H1 (cell line): ENCODE measurements at regions not wholly inside any gene's neighbourhood (a gene's known extent, or its start where the extent isn't known, plus 50 kb on each side); places are given as distances from the start of the nearest gene placed in this dataset.
A peak's percentile ranks its signal among the peaks of the same experiment; 100 is the strongest.

Experiments used
- CTCF ChIA-PET: fragments of 300-600 bp; sonication (Branson Sonifier 250); formaldehyde crosslinking; loops from one replicate; lab custom pipeline; 2021; ENCODE audit not compliant: partially characterized antibody; lab: Charles Lee
- POLR2A ChIA-PET: fragments of 300-600 bp; sonication (Branson Sonifier 250); formaldehyde crosslinking; loops from one replicate; lab custom pipeline; 2021; ENCODE audit warnings: inconsistent platforms; ENCODE audit not compliant: partially characterized antibody; lab: Charles Lee
- DNase-seq, 2 experiments: peaks; one replicate each; pipeline versions ENCODE4 v3.0.0 to v3.0.0-alpha.2; 2010 to 2022; ENCODE audit warnings: low spot score in 2 of 2, low read depth in 1 of 2, mixed read lengths in 1 of 2
- FAIRE-seq: peaks from 2 replicates; lab custom pipeline; 2011; peaks lifted over from hg19 to GRCh38; lab: Jason Lieb, UNC
- H2AFZ ChIP-seq: 2 replicates; pipeline ENCODE4 v1.8.1; 2012; ENCODE audit warnings: low read length, inconsistent platforms
- H2AK5ac ChIP-seq: 2 replicates; pipeline ENCODE4 v1.6.1; 2013; ENCODE audit warnings: low read depth, low read length
- H2BK120ac ChIP-seq: replicated peaks from 2 replicates; pipeline ENCODE3; 2013; ENCODE audit warnings: low read depth, low read length, inconsistent platforms
- H2BK12ac ChIP-seq: 2 replicates; pipeline ENCODE4 v1.6.1; 2013; ENCODE audit warnings: low read depth, low read length
- H2BK15ac ChIP-seq: 2 replicates; pipeline ENCODE4 v1.6.1; 2013; ENCODE audit warnings: low read length
- H2BK20ac ChIP-seq: 2 replicates; pipeline ENCODE4 v1.6.1; 2013; ENCODE audit warnings: low read length
- H2BK5ac ChIP-seq: 2 replicates; pipeline ENCODE4 v1.6.1; 2013; ENCODE audit warnings: low read depth, low read length
- H3K14ac ChIP-seq: 2 replicates; pipeline ENCODE4 v1.6.1; 2013; ENCODE audit warnings: inconsistent platforms; ENCODE audit not compliant: insufficient read length
- H3K18ac ChIP-seq: 2 replicates; pipeline ENCODE4 v1.6.1; 2013; ENCODE audit warnings: low read length; ENCODE audit errors: extremely low read depth
- H3K23ac ChIP-seq: 2 replicates; pipeline ENCODE4 v1.6.1; 2013; ENCODE audit warnings: inconsistent platforms; ENCODE audit not compliant: insufficient read length
- H3K23me2 ChIP-seq: 2 replicates; pipeline ENCODE4 v1.6.1; 2013; ENCODE audit warnings: low read depth, low read length
- H3K27ac ChIP-seq: 2 replicates; pipeline ENCODE4 v1.6.1; 2011; ENCODE audit warnings: low read depth, low read length, inconsistent platforms
- H3K27me3 ChIP-seq, 4 experiments: replicated peaks in 1 of 4; 1 replicate in 1 of 4; 2 replicates in 3 of 4; pipeline versions ENCODE4 v1.6.1 to v1.8.1; 2011 to 2013; ENCODE audit warnings: low read length in 3 of 4, mild to moderate bottlenecking in 3 of 4, inconsistent platforms in 2 of 4, mixed read lengths in 2 of 4, moderate library complexity in 1 of 4; ENCODE audit not compliant: control insufficient read depth in 3 of 4, insufficient read depth in 3 of 4; ENCODE audit errors: extremely low read depth in 1 of 4
- H3K36me3 ChIP-seq, 4 experiments: 2 replicates each; pipeline versions ENCODE4 v1.6.1 to v1.8.1; 2011 to 2013; ENCODE audit warnings: mild to moderate bottlenecking in 4 of 4, low read length in 3 of 4, moderate library complexity in 2 of 4, control low read depth in 1 of 4, inconsistent platforms in 1 of 4; ENCODE audit not compliant: insufficient read depth in 4 of 4, control insufficient read depth in 2 of 4
- H3K4ac ChIP-seq: replicated peaks from 2 replicates; pipeline ENCODE3; 2013; ENCODE audit warnings: low read length, low read depth, mixed read lengths, inconsistent platforms; ENCODE audit not compliant: insufficient read length
- H3K4me1 ChIP-seq, 4 experiments: replicated peaks in 1 of 4; 1 replicate in 1 of 4; 2 replicates in 3 of 4; pipeline versions ENCODE4 v1.6.1 to v1.8.1; 2011 to 2013; ENCODE audit warnings: low read length in 3 of 4, inconsistent platforms in 2 of 4, mixed read lengths in 1 of 4; ENCODE audit not compliant: insufficient read depth in 4 of 4, control insufficient read depth in 3 of 4
- H3K4me2 ChIP-seq, 2 experiments: 2 replicates each; pipeline versions ENCODE4 v1.6.1 to v1.8.1; 2011 to 2013; ENCODE audit warnings: low read depth in 2 of 2, low read length in 2 of 2, control low read depth in 1 of 2, inconsistent platforms in 1 of 2, mild to moderate bottlenecking in 1 of 2; ENCODE audit not compliant: insufficient read depth in 1 of 2
- H3K4me3 ChIP-seq, 4 experiments: fragments of 200-600, 300-600 bp in 1 of 4; sonication (generic), shearing (Covaris generic), sonication (Bioruptor Twin) in 1 of 4; 2 replicates each; pipeline versions ENCODE4 v1.5.1 to v1.8.1; 2011 to 2016; ENCODE audit warnings: low read length in 4 of 4, low read depth in 3 of 4, control low read depth in 2 of 4, inconsistent platforms in 2 of 4, mild to moderate bottlenecking in 2 of 4, mixed read lengths in 1 of 4, moderate library complexity in 1 of 4; ENCODE audit not compliant: insufficient read depth in 2 of 4; ENCODE audit errors: extremely low read depth in 1 of 4
- H3K56ac ChIP-seq: replicated peaks from 2 replicates; pipeline ENCODE3; 2013; ENCODE audit warnings: low read depth, mild to moderate bottlenecking, mixed read lengths, low read length, inconsistent platforms; ENCODE audit not compliant: insufficient read length
- H3K79me1 ChIP-seq: 2 replicates; pipeline ENCODE4 v1.6.1; 2013; ENCODE audit warnings: low read depth, low read length, control low read depth
- H3K79me2 ChIP-seq, 2 experiments: 2 replicates each; pipeline versions ENCODE4 v1.6.1 to v1.8.1; 2012 to 2013; ENCODE audit warnings: low read length in 2 of 2, mild to moderate bottlenecking in 2 of 2, inconsistent platforms in 1 of 2; ENCODE audit not compliant: insufficient read depth in 2 of 2, control insufficient read depth in 1 of 2
- H3K9ac ChIP-seq, 4 experiments: replicated peaks in 1 of 4; 1 replicate in 1 of 4; 2 replicates in 3 of 4; pipeline versions ENCODE4 v1.6.1 to v1.8.1; 2011 to 2013; ENCODE audit warnings: low read depth in 3 of 4, low read length in 3 of 4, control low read depth in 2 of 4, mild to moderate bottlenecking in 2 of 4, moderate library complexity in 2 of 4, inconsistent platforms in 1 of 4; ENCODE audit errors: extremely low read depth in 1 of 4
- H3K9me3 ChIP-seq, 2 experiments: 2 replicates each; pipeline versions ENCODE4 v1.6.1 to v1.8.1; 2012 to 2013; ENCODE audit warnings: mild to moderate bottlenecking in 2 of 2, moderate library complexity in 2 of 2, control low read depth in 1 of 2, inconsistent platforms in 1 of 2, low read depth in 1 of 2, low read length in 1 of 2, mixed read lengths in 1 of 2; ENCODE audit not compliant: insufficient read depth in 2 of 2
- H4K20me1 ChIP-seq, 2 experiments: replicated peaks in 1 of 2; 2 replicates each; pipeline versions ENCODE3 to v1.8.1; 2011 to 2013; ENCODE audit warnings: inconsistent platforms in 2 of 2, low read length in 2 of 2, mild to moderate bottlenecking in 1 of 2; ENCODE audit not compliant: insufficient read depth in 2 of 2, control insufficient read depth in 1 of 2
- H4K5ac ChIP-seq: 2 replicates; pipeline ENCODE4 v1.6.1; 2013; ENCODE audit warnings: low read length, low read depth, mixed read lengths, inconsistent platforms; ENCODE audit not compliant: insufficient read length
- H4K8ac ChIP-seq: 2 replicates; pipeline ENCODE4 v1.8.0; 2013; ENCODE audit warnings: mild to moderate bottlenecking, moderate library complexity, low read length, inconsistent platforms; ENCODE audit not compliant: insufficient read depth; ENCODE audit errors: extremely low read depth
- H4K91ac ChIP-seq: replicated peaks from 2 replicates; pipeline ENCODE3; 2013; ENCODE audit warnings: low read length, mixed read lengths, inconsistent platforms; ENCODE audit not compliant: insufficient read length
- JUN ChIP-seq: IDR thresholded peaks from 2 replicates; pipeline ENCODE4 v1.6.1; 2011; ENCODE audit warnings: low read depth, mild to moderate bottlenecking, improper control_type of control experiment, low read length
- JUND ChIP-seq: IDR thresholded peaks from 2 replicates; pipeline ENCODE4 v1.6.1; 2011; ENCODE audit warnings: mild to moderate bottlenecking, improper control_type of control experiment, low read length
- NANOG ChIP-seq: IDR thresholded peaks from 2 replicates; pipeline ENCODE4 v1.6.1; 2011; ENCODE audit warnings: low read length, low read depth, mild to moderate bottlenecking, inconsistent platforms; ENCODE audit not compliant: insufficient read depth, poor library complexity, severe bottlenecking
- NRF1 ChIP-seq: IDR thresholded peaks from 2 replicates; pipeline ENCODE4 v1.6.1; 2011; ENCODE audit warnings: mild to moderate bottlenecking, low read depth, low read length, improper control_type of control experiment
- PHF8 ChIP-seq: fragments of 200-600 bp; sonication (generic); conservative IDR thresholded peaks from 2 replicates; pipeline ENCODE4 v1.7.1; 2012; ENCODE audit warnings: low read depth, mild to moderate bottlenecking, inconsistent platforms, low read length, moderate library complexity
- POLR2AphosphoS5 ChIP-seq: IDR thresholded peaks from 2 replicates; pipeline ENCODE4 v1.6.1; 2011; ENCODE audit warnings: low read depth, low read length
- RAD21 ChIP-seq, 2 experiments: IDR thresholded peaks in 1 of 2; conservative IDR thresholded peaks in 1 of 2; 2 replicates each; pipeline ENCODE4 v1.6.1; 2011; ENCODE audit warnings: low read depth in 2 of 2, low read length in 2 of 2, improper control_type of control experiment in 1 of 2, inconsistent platforms in 1 of 2, mild to moderate bottlenecking in 1 of 2, moderate library complexity in 1 of 2
- SP1 ChIP-seq: IDR thresholded peaks from 2 replicates; pipeline ENCODE4 v1.6.1; 2011; ENCODE audit warnings: low read depth, low read length
- TAF7 ChIP-seq: optimal IDR thresholded peaks from 2 replicates; pipeline ENCODE3; 2011; ENCODE audit warnings: low read depth, mild to moderate bottlenecking, inconsistent platforms, low read length, moderate library complexity, borderline replicate concordance
- TCF12 ChIP-seq: IDR thresholded peaks from 2 replicates; pipeline ENCODE4 v1.6.1; 2011; ENCODE audit warnings: low read depth, mild to moderate bottlenecking, low read length
- WGBS, 2 experiments: shearing (Covaris generic) in 1 of 2; methylation state at CpG; one replicate each; pipeline versions ENCODE4 v1.1.6 to v1.1.7; 2013 to 2015; ENCODE audit warnings: low lambda C conversion rate in 2 of 2, mixed read lengths in 2 of 2, inconsistent platforms in 1 of 2, low coverage in 1 of 2, missing lambda C conversion rate in 1 of 2; ENCODE audit not compliant: insufficient replicate concordance in 2 of 2, insufficient coverage in 1 of 2, insufficient read length in 1 of 2; ENCODE audit errors: extremely low coverage in 1 of 2, missing lambda C conversion rate in 1 of 2; 5-methylcytosine and 5-hydroxymethylcytosine counted together

DNA sequence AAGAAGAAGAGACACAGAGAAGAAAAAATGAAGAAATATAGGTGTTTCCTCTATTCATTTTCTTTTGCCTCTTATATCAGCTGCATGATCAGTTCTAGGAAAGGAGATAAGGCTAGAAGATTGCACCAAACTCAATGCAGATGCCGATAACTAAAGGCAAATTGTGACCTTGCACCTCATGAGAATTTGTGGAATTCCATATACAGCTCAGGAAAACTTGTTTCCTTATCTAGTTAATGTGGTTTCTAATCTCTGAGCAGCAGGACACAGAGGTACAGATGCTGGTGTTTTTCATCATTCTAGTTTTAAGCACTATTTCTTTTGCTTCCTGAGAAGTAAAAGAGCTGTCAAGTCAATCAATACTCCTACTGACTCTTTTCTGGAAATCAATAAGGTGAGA is 104.6 kb upstream of the NWD2 start:
- FAIRE-seq = no peak
- DNase-seq = no peak
- H3K79me1 ChIP-seq = no peaks in the 10 kb centered on the region
- H3K79me2 ChIP-seq = no peaks in the 10 kb centered on the region
- no peak overlapping the region for H2BK15ac ChIP-seq
- CTCF ChIA-PET = interaction anchor here (1.0 to 1.4 kb wide), 3 partner anchors 17 to 243 kb away, joined by 3 to 4 read pairs (median 3); no protein-coding TSS in a partner anchor
- no peak overlapping the region for H3K18ac ChIP-seq
- H2BK120ac ChIP-seq = no peak overlapping the region
- no peak overlapping the region for H3K27ac ChIP-seq
- no peak overlapping the region for H3K4me2 ChIP-seq
- no peak overlapping the region for H4K5ac ChIP-seq
- no peak overlapping the region for H4K8ac ChIP-seq
- 88% methylated on average over 1 of the region's 1 CpG; no CpG with 5 or more reads in 1 of the 2 experiments for WGBS, 2 experiments
- H3K56ac ChIP-seq = no peak overlapping the region
- H4K91ac ChIP-seq = no peak overlapping the region
- H3K4me1 ChIP-seq = no peaks in the 10 kb centered on the region
- no peaks in the 10 kb centered on the region for H3K9me3 ChIP-seq
- H2AFZ ChIP-seq = peak overlapping the region; percentile 62; the same call in 1 of the 2 replicates
- no peak overlapping the region for H2AK5ac ChIP-seq
- POLR2A ChIA-PET = no interaction called here
- no peak overlapping the region for H3K4ac ChIP-seq
- H3K23me2 ChIP-seq = no peaks in the 10 kb centered on the region
- no peak overlapping the region for H2BK20ac ChIP-seq
- no peak overlapping the region for H3K9ac ChIP-seq
- H2BK12ac ChIP-seq = no peak overlapping the region
- no peaks in the 10 kb centered on the region for H4K20me1 ChIP-seq
- H2BK5ac ChIP-seq = no peak overlapping the region
- H3K4me3 ChIP-seq = no peak overlapping the region
- H3K27me3 ChIP-seq = no peaks in the 10 kb centered on the region
- no peak for TF ChIP-seq SP1
- no peak for TF ChIP-seq NANOG
- no peak for TF ChIP-seq TAF7
- no peak for TF ChIP-seq PHF8
- no peak for TF ChIP-seq TCF12
- TF ChIP-seq JUN = no peak
- TF ChIP-seq JUND = no peak
- TF ChIP-seq POLR2AphosphoS5 = no peak
- no peak for TF ChIP-seq NRF1
- TF ChIP-seq RAD21 (IDR thresholded peaks at IDR 0.05 in 1 of 2, conservative IDR thresholded peaks at IDR 0.05 in 1 of 2; ENCODE audit: low read depth in 2 of 2, low read length in 2 of 2) = no peak
- H3K14ac ChIP-seq = no peak overlapping the region
- H3K36me3 ChIP-seq = no peaks in the 10 kb centered on the region
- H3K23ac ChIP-seq = no peak overlapping the region
